Loucy (cell line): ENCODE measurements at regions not wholly inside any gene's neighbourhood (a gene's known extent, or its start where the extent isn't known, plus 50 kb on each side); places are given as distances from the start of the nearest gene placed in this dataset.
"Not testable (repeated sequence)": the region's sequence is repeated elsewhere in the genome, so short reads cannot be mapped to it uniquely, and the experiment has no call there.

Experiments used
- CTCF ChIP-seq: fragments of 200-600 bp; sonication (generic); conservative IDR thresholded peaks from 2 replicates; pipeline ENCODE4 v1.5.1; 2014; ENCODE audit warnings: mild to moderate bottlenecking, antibody characterized with exemption, low read length
- EZH2phosphoT487 ChIP-seq: fragments of 200-600 bp; IDR thresholded peaks from 2 replicates; pipeline ENCODE4 v1.6.1; 2018; ENCODE audit warnings: antibody characterized with exemption, mild to moderate bottlenecking, moderate library complexity, borderline replicate concordance

- TF ChIP-seq CTCF, EZH2phosphoT487: not testable (repeated sequence)
Observed at GRCh38 chr21:9030141-9030665, 1491.2 kb upstream of the TPTE start.
